PC-9 (cell line): ENCODE measurements at regions not wholly inside any gene's neighbourhood (a gene's known extent, or its start where the extent isn't known, plus 50 kb on each side); places are given as distances from the start of the nearest gene placed in this dataset.

Experiments
- EZH2 ChIP-seq: fragments of 200-600 bp; sonication (generic); IDR thresholded peaks from 2 replicates; pipeline ENCODE4 v1.8.0; 2017; ENCODE audit warnings: antibody characterized with exemption, low read depth
- TF ChIP-seq, protein P1 (sequence below): fragments of 200-600 bp; sonication (generic); conservative IDR thresholded peaks from 2 replicates; pipeline ENCODE4 v1.6.1; 2017; ENCODE audit warnings: mixed run types, antibody characterized with exemption, mild to moderate bottlenecking, moderate library complexity

- TF ChIP-seq, protein P1, sequence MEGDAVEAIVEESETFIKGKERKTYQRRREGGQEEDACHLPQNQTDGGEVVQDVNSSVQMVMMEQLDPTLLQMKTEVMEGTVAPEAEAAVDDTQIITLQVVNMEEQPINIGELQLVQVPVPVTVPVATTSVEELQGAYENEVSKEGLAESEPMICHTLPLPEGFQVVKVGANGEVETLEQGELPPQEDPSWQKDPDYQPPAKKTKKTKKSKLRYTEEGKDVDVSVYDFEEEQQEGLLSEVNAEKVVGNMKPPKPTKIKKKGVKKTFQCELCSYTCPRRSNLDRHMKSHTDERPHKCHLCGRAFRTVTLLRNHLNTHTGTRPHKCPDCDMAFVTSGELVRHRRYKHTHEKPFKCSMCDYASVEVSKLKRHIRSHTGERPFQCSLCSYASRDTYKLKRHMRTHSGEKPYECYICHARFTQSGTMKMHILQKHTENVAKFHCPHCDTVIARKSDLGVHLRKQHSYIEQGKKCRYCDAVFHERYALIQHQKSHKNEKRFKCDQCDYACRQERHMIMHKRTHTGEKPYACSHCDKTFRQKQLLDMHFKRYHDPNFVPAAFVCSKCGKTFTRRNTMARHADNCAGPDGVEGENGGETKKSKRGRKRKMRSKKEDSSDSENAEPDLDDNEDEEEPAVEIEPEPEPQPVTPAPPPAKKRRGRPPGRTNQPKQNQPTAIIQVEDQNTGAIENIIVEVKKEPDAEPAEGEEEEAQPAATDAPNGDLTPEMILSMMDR = no peak
- TF ChIP-seq EZH2 = 0 out of 2 replicates have a peak, but pooled peaks have one; percentile 11
Observed at GRCh38 chr2:239548965-239549595, 148.3 kb upstream of the HDAC4 start.
